Endothelial cell of umbilical vein (primary cell): ENCODE measurements at regions not wholly inside any gene's neighbourhood (a gene's known extent, or its start where the extent isn't known, plus 50 kb on each side); places are given as distances from the start of the nearest gene placed in this dataset.

Experiments used
- BruUV-seq: library from RNA; stranded (reverse); fragments of 400-500 nt; replicated peaks from 2 replicates; lab custom pipeline; 2021; lab: Mats Ljungman, UMichigan
- CTCF ChIA-PET: fragments of 300-600, 350-600 bp; sonication (Branson Sonifier 250); formaldehyde crosslinking; loops from one replicate; lab custom pipeline; 2021; ENCODE audit warnings: antibody characterized with exemption, inconsistent platforms; lab: Charles Lee
- POLR2A ChIA-PET: fragments of 300-600, 350-600 bp; sonication (Branson Sonifier 250); formaldehyde crosslinking; loops from one replicate; lab custom pipeline; 2021; ENCODE audit warnings: antibody characterized with exemption, inconsistent platforms; lab: Charles Lee
- DNase-seq: peaks from one replicate; pipeline ENCODE4 v3.0.0-alpha.2; 2011; ENCODE audit warnings: low read depth, low spot score
- FAIRE-seq: peaks from 2 replicates; lab custom pipeline; 2011; peaks lifted over from hg19 to GRCh38; lab: Jason Lieb, UNC
- H2AFZ ChIP-seq: 2 replicates; pipeline ENCODE4 v1.6.0; 2012; ENCODE audit warnings: low read depth, low read length, control low read depth, inconsistent platforms
- H3K27ac ChIP-seq: 2 replicates; pipeline ENCODE4 v1.5.1; 2011; ENCODE audit warnings: low read depth, mild to moderate bottlenecking, control low read depth, low read length, moderate library complexity; ENCODE audit not compliant: insufficient read depth
- H3K27me3 ChIP-seq, 2 experiments: 2 replicates each; pipeline versions ENCODE4 v1.6.0 to v1.6.1; 2011; ENCODE audit warnings: low read length in 2 of 2, mixed read lengths in 1 of 2; ENCODE audit not compliant: control insufficient read depth in 2 of 2, insufficient read depth in 2 of 2
- H3K36me3 ChIP-seq, 2 experiments: 2 replicates in 1 of 2; 3 replicates in 1 of 2; pipeline ENCODE4 v1.5.1; 2011; ENCODE audit warnings: low read length in 2 of 2, mild to moderate bottlenecking in 1 of 2, moderate library complexity in 1 of 2; ENCODE audit not compliant: control insufficient read depth in 2 of 2, insufficient read depth in 2 of 2; ENCODE audit errors: extremely low read depth in 1 of 2
- H3K4me1 ChIP-seq: 3 replicates; pipeline ENCODE4 v1.5.1; 2011; ENCODE audit warnings: mild to moderate bottlenecking, low read length; ENCODE audit not compliant: control insufficient read depth, insufficient read depth; ENCODE audit errors: extremely low read depth
- H3K4me2 ChIP-seq: 2 replicates; pipeline ENCODE4 v1.6.1; 2011; ENCODE audit warnings: low read length, control low read depth, mixed read lengths; ENCODE audit not compliant: insufficient read depth
- H3K4me3 ChIP-seq, 3 experiments: fragments of 200-600 bp in 1 of 3; sonication (generic), shearing (Covaris generic) in 1 of 3; replicated peaks in 1 of 3; 2 replicates each; pipeline ENCODE4 v1.5.1; 2011 to 2016; ENCODE audit warnings: control low read depth in 3 of 3, low read length in 3 of 3, mild to moderate bottlenecking in 2 of 3, inconsistent platforms in 1 of 3, low read depth in 1 of 3, moderate library complexity in 1 of 3; ENCODE audit not compliant: insufficient read depth in 1 of 3
- H3K79me2 ChIP-seq: 2 replicates; pipeline ENCODE4 v1.6.0; 2012; ENCODE audit warnings: low read length, inconsistent platforms; ENCODE audit not compliant: control insufficient read depth, insufficient read depth
- H3K9ac ChIP-seq: replicated peaks from 2 replicates; pipeline ENCODE3; 2011; ENCODE audit warnings: low read length, control low read depth; ENCODE audit not compliant: insufficient read depth; ENCODE audit errors: extremely low read depth
- H3K9me1 ChIP-seq: replicated peaks from 3 replicates; pipeline ENCODE4 v1.6.0; 2011; ENCODE audit warnings: mild to moderate bottlenecking, low read length; ENCODE audit not compliant: control insufficient read depth, insufficient read depth; ENCODE audit errors: extremely low read depth
- H3K9me3 ChIP-seq: replicated peaks from 2 replicates; pipeline ENCODE4 v1.5.1; 2012; ENCODE audit warnings: low read length, inconsistent platforms; ENCODE audit not compliant: control insufficient read depth, insufficient read depth
- H4K20me1 ChIP-seq: replicated peaks from 2 replicates; pipeline ENCODE3; 2011; ENCODE audit warnings: mild to moderate bottlenecking, low read length; ENCODE audit not compliant: control insufficient read depth, insufficient read depth; ENCODE audit errors: extremely low read depth
- CTCF ChIP-seq, 2 donors: IDR thresholded peaks; 1 replicate in 1 of 2; 2 replicates in 1 of 2; pipeline ENCODE4 v1.5.1; 2011; ENCODE audit warnings: low read length in 2 of 2, mild to moderate bottlenecking in 2 of 2, moderate library complexity in 2 of 2, control low read depth in 1 of 2, inconsistent platforms in 1 of 2, low read depth in 1 of 2; ENCODE audit not compliant: insufficient read depth in 1 of 2; ENCODE audit errors: extremely low read depth in 1 of 2
- EZH2 ChIP-seq: IDR thresholded peaks from 2 replicates; pipeline ENCODE4 v1.6.1; 2012; ENCODE audit warnings: borderline replicate concordance, low read depth, mild to moderate bottlenecking, moderate library complexity, low read length, inconsistent platforms; ENCODE audit not compliant: severe bottlenecking
- FOS ChIP-seq: IDR thresholded peaks from 2 replicates; pipeline ENCODE4 v1.6.1; 2011; ENCODE audit warnings: mild to moderate bottlenecking, low read length, moderate library complexity, borderline replicate concordance; ENCODE audit not compliant: insufficient read depth
- GATA2 ChIP-seq: IDR thresholded peaks from 2 replicates; pipeline ENCODE4 v1.7.0; 2011; ENCODE audit warnings: low read depth, mild to moderate bottlenecking, moderate library complexity, mixed read lengths, low read length; ENCODE audit not compliant: insufficient read length, insufficient read depth
- JUN ChIP-seq: IDR thresholded peaks from 2 replicates; pipeline ENCODE4 v1.6.1; 2011; ENCODE audit warnings: borderline replicate concordance, low read depth; ENCODE audit not compliant: insufficient read length, insufficient read depth
- MAX ChIP-seq: IDR thresholded peaks from 2 replicates; pipeline ENCODE4 v1.6.1; 2011; ENCODE audit not compliant: insufficient read depth, insufficient read length
- MYC ChIP-seq: IDR thresholded peaks from one replicate; pipeline ENCODE4 v1.6.1; 2011; ENCODE audit warnings: mild to moderate bottlenecking, low read depth, low read length
- POLR2A ChIP-seq: IDR thresholded peaks from 2 replicates; pipeline ENCODE4 v1.6.1; 2012; ENCODE audit warnings: low read depth, mild to moderate bottlenecking, control low read depth, low read length
- POLR2AphosphoS5 ChIP-seq: IDR thresholded peaks from 2 replicates; pipeline ENCODE4 v1.6.1; 2012; ENCODE audit warnings: low read depth, mild to moderate bottlenecking, control low read depth, low read length, moderate library complexity; ENCODE audit not compliant: insufficient read depth
- dilution Hi-C: fragments of 300-500 bp; cut with MboI; formaldehyde crosslinking; loops from one replicate; pipeline ENCODE4 v1.15.0; 2019; ENCODE audit warnings: low sequenced_read_pairs; ENCODE audit not compliant: extremely low pct_ligation_motif_present
- intact Hi-C: fragments of 100-400 bp; cut with micrococcal nuclease; formaldehyde crosslinking; loops from one replicate; pipeline ENCODE4 v1.10.0; 2022

DNA sequence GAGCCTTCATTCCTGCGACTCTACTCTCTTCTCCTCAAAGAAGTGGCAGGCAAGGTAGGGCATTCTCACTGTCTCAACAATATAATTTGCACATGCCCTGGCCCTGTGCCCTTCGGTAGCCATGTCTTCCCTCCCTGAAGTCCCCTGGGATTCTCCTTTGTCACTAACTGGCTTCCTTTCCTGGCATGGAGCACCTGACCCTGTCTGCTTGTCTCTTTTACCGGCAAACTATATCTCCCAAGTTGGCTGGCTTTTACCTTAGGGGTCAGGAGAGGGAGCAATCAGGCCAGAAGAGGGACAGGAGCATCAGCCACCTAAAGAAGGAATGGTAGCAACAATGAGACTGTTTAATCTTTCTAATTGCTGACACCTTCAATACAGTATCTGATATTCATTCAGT is 51.9 kb upstream of the RMDN2 start:
- Histone ChIP-seq H3K4me2 (no peak overlapping the region), H3K9me3 (no peaks in the 10 kb centered on the region), H3K4me3 (no peak overlapping the region), H4K20me1 (no peaks in the 10 kb centered on the region), H2AFZ (no peak overlapping the region), H3K27me3 (no peaks in the 10 kb centered on the region), H3K9me1 (no peaks in the 10 kb centered on the region), H3K79me2 (no peaks in the 10 kb centered on the region), H3K9ac (no peak overlapping the region), H3K4me1 (peaks cover 12% of the 10 kb centered on the region), H3K27ac (no peak overlapping the region), H3K36me3 (no peaks in the 10 kb centered on the region)
- TF ChIP-seq MAX: no peak
- TF ChIP-seq POLR2A: no peak
- no peak for TF ChIP-seq EZH2
- no peak for TF ChIP-seq POLR2AphosphoS5
- TF ChIP-seq GATA2: no peak
- FAIRE-seq: no peak
- BruUV-seq: no TSS peak
- POLR2A ChIA-PET: no interaction called here
- CTCF ChIA-PET: interaction anchor here (2.1 to 5.4 kb wide), 3 partner anchors 40 to 477 kb away, joined by 13 to 270 read pairs (median 13); no protein-coding TSS in a partner anchor
- DNase-seq: no peak
- intact Hi-C loops (no loop called here), dilution Hi-C loops (loop anchor here (25.0 kb wide), 1 partner anchor 461 kb away; no protein-coding TSS in a partner anchor)

- Histone ChIP-seq H4K20me1 (no peaks in the 10 kb centered on the region), H3K4me2 (no peak overlapping the region), H3K36me3 (no peaks in the 10 kb centered on the region), H3K27me3 (no peaks in the 10 kb centered on the region), H3K9ac (no peak overlapping the region), H3K9me3 (no peaks in the 10 kb centered on the region), H3K79me2 (no peaks in the 10 kb centered on the region), H3K27ac (no peak overlapping the region), H2AFZ (no peak overlapping the region), H3K4me3 (no peak overlapping the region), H3K9me1 (no peaks in the 10 kb centered on the region), H3K4me1 (peaks cover 12% of the 10 kb centered on the region)
- intact Hi-C loops (no loop called here), dilution Hi-C loops (loop anchor here (25.0 kb wide), 1 partner anchor 462 kb away; no protein-coding TSS in a partner anchor)
- TF ChIP-seq JUN (no peak), EZH2 (no peak), MYC (no peak), GATA2 (no peak), POLR2AphosphoS5 (no peak), FOS (no peak), MAX (no peak), CTCF (IDR thresholded peaks at IDR 0.05; ENCODE audit: extremely low read depth in 1 of 2, insufficient read depth in 1 of 2, low read depth in 1 of 2, low read length in 2 of 2) (no peak), POLR2A (no peak)
- DNase-seq (no peak), FAIRE-seq (no peak)
- ChIA-PET CTCF (interaction anchor here (1.4 to 10.1 kb wide), 5 partner anchors 18 to 477 kb away, joined by 4 to 509 read pairs (median 270); no protein-coding TSS in a partner anchor), POLR2A (no interaction called here)
- BruUV-seq: no TSS peak
Measured at GRCh38 chr2:37873749-37874330, 51.2 kb upstream of the RMDN2 start.
